ENCODE measurements at regions not wholly inside any gene's neighbourhood (a gene's known extent, or its start where the extent isn't known, plus 50 kb on each side); places are given as distances from the start of the nearest gene placed in this dataset.

DNA sequence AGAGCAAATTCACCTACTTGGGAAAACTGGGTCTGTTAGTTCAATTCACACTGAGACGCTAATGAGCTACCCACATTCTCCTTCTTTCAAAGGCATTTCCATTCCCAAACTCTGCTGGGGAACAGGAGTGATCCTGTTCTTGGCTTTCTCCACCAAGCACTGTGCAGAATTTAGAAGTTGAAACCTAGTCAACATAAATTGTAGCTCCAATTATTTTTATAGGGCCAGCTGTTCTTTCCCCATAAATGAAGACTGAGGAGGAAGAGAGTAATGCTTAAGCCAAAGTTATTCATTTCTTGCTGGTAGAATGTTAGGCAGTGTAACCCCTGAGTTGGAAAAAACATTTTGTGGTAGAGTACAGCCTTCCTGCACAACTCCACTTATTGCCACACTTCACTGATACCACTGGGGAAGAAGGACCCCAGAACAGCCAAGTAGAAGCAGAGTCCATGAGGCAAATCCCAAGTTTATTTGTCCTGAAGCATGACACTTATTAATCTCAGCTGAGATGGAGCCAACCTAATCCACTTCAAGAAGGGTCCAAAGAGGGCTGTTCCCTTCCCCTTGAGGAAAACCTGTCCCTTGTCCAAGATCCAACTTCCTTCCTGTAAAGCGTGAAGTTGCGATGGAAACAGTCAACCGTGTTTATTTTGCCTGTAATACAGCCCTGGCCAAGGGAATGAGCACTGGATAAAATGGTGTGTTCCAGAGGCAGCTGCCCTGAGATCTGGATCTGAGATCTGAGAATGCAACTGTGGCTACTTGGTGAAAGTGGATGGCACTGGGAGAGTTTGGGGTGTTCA is 151.8 kb downstream of the TBX5 start:
- ChIA-PET RAD21 (ENCODE audit: low non-redundant PET in 1 of 2, low total read pairs in 2 of 2, uncharacterized antibody in 2 of 2, unreplicated experiment in 2 of 2) (no interaction called here), CTCF (no interaction called here), POLR2A (no interaction called here)
- H3K27ac ChIP-seq (ENCODE audit: low read depth, low read length) = no peak overlapping the region
- H3K27me3 ChIP-seq (ENCODE audit: insufficient read depth, low read length) = no peaks in the 10 kb centered on the region
- no peaks in the 10 kb centered on the region for H3K9me3 ChIP-seq (ENCODE audit: control insufficient read depth in 1 of 2, insufficient read depth in 1 of 2, low read depth in 1 of 2, low read length in 2 of 2)
- no peak overlapping the region for H2AFZ ChIP-seq (ENCODE audit: low read depth, low read length, poor library complexity, severe bottlenecking)
- DNase-seq (ENCODE audit: low read depth, low spot score) (no peak), ATAC-seq (no peak)
- no peak overlapping the region for H3K4me2 ChIP-seq (ENCODE audit: low read length)
- BruUV-seq (replicated peaks) = no TSS peak
- intact Hi-C loops (cut with micrococcal nuclease) = no loop called here
- no peaks in the 10 kb centered on the region for H3K79me2 ChIP-seq (ENCODE audit: insufficient read depth, low read length)
- H3K4me3 ChIP-seq (replicated peaks in 1 of 2; ENCODE audit: low read depth in 1 of 2, low read length in 2 of 2) = no peak overlapping the region
- H4K20me1 ChIP-seq (ENCODE audit: insufficient read depth) = no peaks in the 10 kb centered on the region
- no peak overlapping the region for H3K9ac ChIP-seq (ENCODE audit: low read length)
- H3K4me1 ChIP-seq (ENCODE audit: control insufficient read depth in 1 of 2, insufficient read depth in 2 of 2, low read length in 2 of 2) = no peaks in the 10 kb centered on the region
- H3K36me3 ChIP-seq (ENCODE audit: control insufficient read depth in 1 of 2, insufficient read depth in 2 of 2, low read length in 2 of 2) = no peaks in the 10 kb centered on the region
- TF ChIP-seq RAD21 (IDR thresholded peaks at IDR 0.05; ENCODE audit: low read depth) (no peak), CBX3 (IDR thresholded peaks at IDR 0.05; ENCODE audit: low read depth) (no peak), SRF (IDR thresholded peaks at IDR 0.05; ENCODE audit: low read depth) (no peak), POLR2AphosphoS5 (IDR thresholded peaks at IDR 0.05; ENCODE audit: low read depth, low read length) (no peak)
- no peaks in the 10 kb centered on the region for H3K9me2 ChIP-seq (ENCODE audit: insufficient read depth)

DNA sequence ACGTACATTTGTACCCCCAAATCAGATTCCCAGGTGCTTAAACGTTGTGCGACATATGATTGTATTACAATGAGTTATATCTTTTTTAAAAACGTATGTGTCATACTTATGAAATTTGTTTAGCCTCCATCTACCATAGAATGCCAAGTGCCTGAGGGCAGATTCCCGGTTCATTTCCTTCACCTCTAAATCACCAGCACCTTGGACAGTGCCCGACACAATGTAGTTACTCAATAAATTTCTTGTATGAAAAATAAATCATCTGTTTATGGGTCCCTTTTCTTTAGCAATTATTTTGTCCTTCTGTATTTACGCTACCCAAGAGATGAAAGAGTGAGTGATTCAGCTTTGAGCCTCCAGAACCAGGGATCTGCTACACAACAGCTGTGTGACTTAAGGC is 157.4 kb downstream of the TBX5 start:
- H3K9me3 ChIP-seq (ENCODE audit: control insufficient read depth in 1 of 2, insufficient read depth in 1 of 2, low read depth in 1 of 2, low read length in 2 of 2) = no peaks in the 10 kb centered on the region
- ATAC-seq (no peak), DNase-seq (ENCODE audit: low read depth, low spot score) (no peak)
- ChIA-PET POLR2A (no interaction called here), CTCF (no interaction called here), RAD21 (ENCODE audit: low non-redundant PET in 1 of 2, low total read pairs in 2 of 2, uncharacterized antibody in 2 of 2, unreplicated experiment in 2 of 2) (no interaction called here)
- H3K9ac ChIP-seq (ENCODE audit: low read length) = no peak overlapping the region
- H2AFZ ChIP-seq (ENCODE audit: low read depth, low read length, poor library complexity, severe bottlenecking) = no peak overlapping the region
- H3K36me3 ChIP-seq (ENCODE audit: control insufficient read depth in 1 of 2, insufficient read depth in 2 of 2, low read length in 2 of 2) = no peaks in the 10 kb centered on the region
- no peak overlapping the region for H3K4me3 ChIP-seq (replicated peaks in 1 of 2; ENCODE audit: low read depth in 1 of 2, low read length in 2 of 2)
- no peaks in the 10 kb centered on the region for H3K4me1 ChIP-seq (ENCODE audit: control insufficient read depth in 1 of 2, insufficient read depth in 2 of 2, low read length in 2 of 2)
- H3K27ac ChIP-seq (ENCODE audit: low read depth, low read length) = no peak overlapping the region
- H3K79me2 ChIP-seq (ENCODE audit: insufficient read depth, low read length) = no peaks in the 10 kb centered on the region
- H3K27me3 ChIP-seq (ENCODE audit: insufficient read depth, low read length) = 0 out of 2 replicates have a peak, but pooled peaks cover 13% of the 10 kb centered on the region
- intact Hi-C loops (cut with micrococcal nuclease) = no loop called here
- no peaks in the 10 kb centered on the region; the same call in 1 of the 2 replicates for H4K20me1 ChIP-seq (ENCODE audit: insufficient read depth)
- H3K9me2 ChIP-seq (ENCODE audit: insufficient read depth) = no peaks in the 10 kb centered on the region
- TF ChIP-seq POLR2AphosphoS5 (IDR thresholded peaks at IDR 0.05; ENCODE audit: low read depth, low read length) (no peak), CBX3 (IDR thresholded peaks at IDR 0.05; ENCODE audit: low read depth) (no peak), SIN3A (IDR thresholded peaks at IDR 0.05; ENCODE audit: low read depth) (no peak), ZFX (IDR thresholded peaks at IDR 0.05) (no peak), YY1 (IDR thresholded peaks at IDR 0.05; ENCODE audit: extremely low read depth, insufficient replicate concordance, low read depth, low read length) (no peak)
- TF ChIP-seq, protein P1, sequence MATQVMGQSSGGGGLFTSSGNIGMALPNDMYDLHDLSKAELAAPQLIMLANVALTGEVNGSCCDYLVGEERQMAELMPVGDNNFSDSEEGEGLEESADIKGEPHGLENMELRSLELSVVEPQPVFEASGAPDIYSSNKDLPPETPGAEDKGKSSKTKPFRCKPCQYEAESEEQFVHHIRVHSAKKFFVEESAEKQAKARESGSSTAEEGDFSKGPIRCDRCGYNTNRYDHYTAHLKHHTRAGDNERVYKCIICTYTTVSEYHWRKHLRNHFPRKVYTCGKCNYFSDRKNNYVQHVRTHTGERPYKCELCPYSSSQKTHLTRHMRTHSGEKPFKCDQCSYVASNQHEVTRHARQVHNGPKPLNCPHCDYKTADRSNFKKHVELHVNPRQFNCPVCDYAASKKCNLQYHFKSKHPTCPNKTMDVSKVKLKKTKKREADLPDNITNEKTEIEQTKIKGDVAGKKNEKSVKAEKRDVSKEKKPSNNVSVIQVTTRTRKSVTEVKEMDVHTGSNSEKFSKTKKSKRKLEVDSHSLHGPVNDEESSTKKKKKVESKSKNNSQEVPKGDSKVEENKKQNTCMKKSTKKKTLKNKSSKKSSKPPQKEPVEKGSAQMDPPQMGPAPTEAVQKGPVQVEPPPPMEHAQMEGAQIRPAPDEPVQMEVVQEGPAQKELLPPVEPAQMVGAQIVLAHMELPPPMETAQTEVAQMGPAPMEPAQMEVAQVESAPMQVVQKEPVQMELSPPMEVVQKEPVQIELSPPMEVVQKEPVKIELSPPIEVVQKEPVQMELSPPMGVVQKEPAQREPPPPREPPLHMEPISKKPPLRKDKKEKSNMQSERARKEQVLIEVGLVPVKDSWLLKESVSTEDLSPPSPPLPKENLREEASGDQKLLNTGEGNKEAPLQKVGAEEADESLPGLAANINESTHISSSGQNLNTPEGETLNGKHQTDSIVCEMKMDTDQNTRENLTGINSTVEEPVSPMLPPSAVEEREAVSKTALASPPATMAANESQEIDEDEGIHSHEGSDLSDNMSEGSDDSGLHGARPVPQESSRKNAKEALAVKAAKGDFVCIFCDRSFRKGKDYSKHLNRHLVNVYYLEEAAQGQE (IDR thresholded peaks at IDR 0.05; ENCODE audit: low read depth) = peak; percentile 58
- no peak overlapping the region for H3K4me2 ChIP-seq (ENCODE audit: low read length)
- no TSS peak for BruUV-seq (replicated peaks)
